ENCODE measurements at regions not wholly inside any gene's neighbourhood (a gene's known extent, or its start where the extent isn't known, plus 50 kb on each side); places are given as distances from the start of the nearest gene placed in this dataset.

DNA sequence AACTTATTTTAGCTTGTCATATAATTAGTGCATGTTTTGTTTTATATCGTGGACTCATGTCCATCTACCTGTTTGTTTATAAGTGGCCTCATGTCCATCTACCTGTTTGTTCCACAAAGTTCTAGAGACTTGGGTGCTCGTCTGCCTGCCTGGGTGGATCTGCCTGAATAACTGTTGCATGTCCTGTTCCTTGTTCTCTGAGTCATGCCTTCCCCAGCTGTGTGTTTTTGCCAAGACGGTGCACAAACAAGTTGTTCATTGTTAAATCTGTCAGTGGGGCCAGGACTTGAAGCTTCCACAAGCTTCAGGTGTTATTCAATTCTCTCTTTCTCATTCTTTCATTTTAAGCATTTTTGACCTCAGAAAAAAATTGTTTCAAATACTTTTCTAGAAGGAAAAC, 358.0 kb upstream of the CITED2 start:
- TF ChIP-seq YY1 (IDR thresholded peaks at IDR 0.05; ENCODE audit: insufficient read depth, insufficient read length), result no peak
- TF ChIP-seq ZNF274 (IDR thresholded peaks at IDR 0.05; ENCODE audit: low read depth, low read length), result no peak
